Activated CD8-positive, alpha-beta T cell treated with anti-CD3 and anti-CD28 coated beads, Interleukin-2, amount 10 ng/mL, durations not matched to agents 7 days and 5 days (primary cell): ENCODE measurements at regions not wholly inside any gene's neighbourhood (a gene's known extent, or its start where the extent isn't known, plus 50 kb on each side); places are given as distances from the start of the nearest gene placed in this dataset.
A peak's percentile ranks its signal among the peaks of the same experiment; 100 is the strongest.

Experiments used
- ATAC-seq: fragments of 150-1000 bp; cut with Tn5 transposase; one replicate; pipeline ENCODE4 v1.10.0; 2021; ENCODE audit warnings: moderate library complexity
- CTCF ChIA-PET: fragments of 350-600 bp; sonication (Branson Sonifier 250); formaldehyde crosslinking; loops from one replicate; lab custom pipeline; 2021; ENCODE audit warnings: antibody characterized with exemption; lab: Charles Lee
- POLR2A ChIA-PET: fragments of 350-600 bp; sonication (Branson Sonifier 250); formaldehyde crosslinking; loops from one replicate; lab custom pipeline; 2021; ENCODE audit warnings: antibody characterized with exemption; lab: Charles Lee
- DNase-seq: peaks from one replicate; pipeline ENCODE4 v3.0.0-alpha.2; 2020
- H3K27ac Mint-ChIP-seq: one replicate; pipeline ENCODE4 v1.8.0; 2021; ENCODE audit warnings: mild to moderate bottlenecking, mixed read lengths
- H3K27me3 Mint-ChIP-seq: one replicate; pipeline ENCODE4 v1.8.0; 2021; ENCODE audit warnings: low read depth, mixed read lengths
- H3K36me3 Mint-ChIP-seq: one replicate; pipeline ENCODE4 v1.8.0; 2021; ENCODE audit warnings: low read depth, mixed read lengths
- H3K4me1 Mint-ChIP-seq: one replicate; pipeline ENCODE4 v1.8.0; 2021; ENCODE audit warnings: low read depth, mixed read lengths
- H3K4me3 Mint-ChIP-seq: one replicate; pipeline ENCODE4 v1.8.0; 2021; ENCODE audit warnings: mild to moderate bottlenecking, mixed read lengths
- H3K9me3 Mint-ChIP-seq: one replicate; pipeline ENCODE4 v1.8.0; 2022; ENCODE audit warnings: mixed read lengths; ENCODE audit not compliant: insufficient read depth

GRCh38 chr13:50306156-50306555 is 290.9 kb downstream of the KCNRG start:
- H3K27me3 Mint-ChIP-seq: peaks cover 15% of the 10 kb centered on the region
- H3K4me3 Mint-ChIP-seq: no peak overlapping the region
- H3K36me3 Mint-ChIP-seq: no peaks in the 10 kb centered on the region
- no peak overlapping the region for H3K27ac Mint-ChIP-seq
- H3K9me3 Mint-ChIP-seq: no peaks in the 10 kb centered on the region
- peaks cover 14% of the 10 kb centered on the region for H3K4me1 Mint-ChIP-seq
- DNase-seq (no peak), ATAC-seq (no peak)
- ChIA-PET CTCF (no interaction called here), POLR2A (no interaction called here)

- ATAC-seq: no peak
- no peaks in the 10 kb centered on the region for H3K9me3 Mint-ChIP-seq
- no peaks in the 10 kb centered on the region for H3K36me3 Mint-ChIP-seq
- ChIA-PET POLR2A (no interaction called here), CTCF (no interaction called here)
- H3K4me1 Mint-ChIP-seq: peaks cover 14% of the 10 kb centered on the region
- H3K27ac Mint-ChIP-seq: no peak overlapping the region
- H3K4me3 Mint-ChIP-seq: no peak overlapping the region
- H3K27me3 Mint-ChIP-seq: peaks cover 9% of the 10 kb centered on the region
- DNase-seq: no peak
These were observed 294.1 kb downstream of the KCNRG start for GRCh38 chr13:50309318-50309717.

GRCh38 chr13:50309882-50310594 is 294.8 kb downstream of the KCNRG start:
- Mint-ChIP-seq H3K36me3 (no peaks in the 10 kb centered on the region), H3K4me3 (no peak overlapping the region), H3K4me1 (peaks cover 14% of the 10 kb centered on the region), H3K27ac (no peak overlapping the region), H3K9me3 (no peaks in the 10 kb centered on the region), H3K27me3 (peaks cover 6% of the 10 kb centered on the region)
- DNase-seq (no peak), ATAC-seq (peak; percentile 49)
- ChIA-PET CTCF (interaction anchor here (0.8 to 1.5 kb wide), 2 partner anchors 133 to 815 kb away, joined by 3 read pairs; no protein-coding TSS in a partner anchor), POLR2A (no interaction called here)

DNA sequence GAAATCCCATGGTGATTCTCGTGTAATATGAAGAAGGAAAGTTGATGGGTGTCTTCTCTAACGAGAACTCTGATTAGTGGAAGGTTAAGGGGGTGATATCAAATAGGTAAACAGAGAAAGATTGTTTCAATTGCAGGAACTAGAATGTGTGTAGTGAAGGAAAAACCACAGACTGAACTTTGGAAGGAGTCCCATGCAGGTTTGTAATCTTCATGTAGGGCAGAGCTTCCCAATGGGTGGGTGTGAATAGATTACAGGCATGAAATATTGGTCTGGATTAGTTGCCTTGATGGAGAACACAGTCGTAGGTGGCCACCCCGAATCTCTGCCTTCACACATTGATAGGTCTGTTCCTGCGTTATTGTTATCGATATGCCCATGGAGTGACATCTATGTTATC is 295.5 kb downstream of the KCNRG start:
- Mint-ChIP-seq H3K27me3 (peaks cover 5% of the 10 kb centered on the region), H3K4me3 (no peak overlapping the region), H3K27ac (no peak overlapping the region), H3K4me1 (peaks cover 14% of the 10 kb centered on the region), H3K36me3 (no peaks in the 10 kb centered on the region), H3K9me3 (no peaks in the 10 kb centered on the region)
- ATAC-seq (no peak), DNase-seq (no peak)
- CTCF ChIA-PET: interaction anchor here (0.8 to 1.5 kb wide), 3 partner anchors 12 to 814 kb away, joined by 3 read pairs; no protein-coding TSS in a partner anchor
- POLR2A ChIA-PET: no interaction called here

DNA sequence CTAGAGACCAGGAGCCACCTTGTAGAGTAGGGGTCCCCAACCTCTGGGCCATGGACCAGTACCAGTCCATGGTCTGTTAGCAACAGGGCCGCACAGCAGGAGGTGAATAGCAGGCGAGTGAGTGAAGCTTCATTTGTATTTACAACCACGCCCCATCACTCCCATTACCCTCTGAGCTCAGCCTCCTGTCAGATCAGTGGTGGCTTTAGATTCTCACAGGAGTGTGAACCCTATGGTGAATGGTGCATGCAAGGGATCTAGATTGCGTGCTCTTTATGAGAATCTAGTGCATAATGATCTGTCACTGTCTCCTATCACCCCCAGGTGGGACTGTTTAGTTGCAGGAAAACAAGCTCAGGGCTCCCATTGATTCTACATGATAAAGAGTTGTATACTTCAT is 303.6 kb downstream of the KCNRG start:
- H3K27me3 Mint-ChIP-seq: peaks cover 5% of the 10 kb centered on the region
- ChIA-PET POLR2A (no interaction called here), CTCF (interaction anchor here (1.0 to 2.3 kb wide), 2 partner anchors 593 to 751 kb away, joined by 3 to 9 read pairs; no protein-coding TSS in a partner anchor)
- no peaks in the 10 kb centered on the region for H3K36me3 Mint-ChIP-seq
- no peak overlapping the region for H3K4me3 Mint-ChIP-seq
- ATAC-seq: no peak
- H3K4me1 Mint-ChIP-seq: peaks cover 17% of the 10 kb centered on the region
- H3K9me3 Mint-ChIP-seq: no peaks in the 10 kb centered on the region
- no peak overlapping the region for H3K27ac Mint-ChIP-seq
- no peak for DNase-seq

DNA sequence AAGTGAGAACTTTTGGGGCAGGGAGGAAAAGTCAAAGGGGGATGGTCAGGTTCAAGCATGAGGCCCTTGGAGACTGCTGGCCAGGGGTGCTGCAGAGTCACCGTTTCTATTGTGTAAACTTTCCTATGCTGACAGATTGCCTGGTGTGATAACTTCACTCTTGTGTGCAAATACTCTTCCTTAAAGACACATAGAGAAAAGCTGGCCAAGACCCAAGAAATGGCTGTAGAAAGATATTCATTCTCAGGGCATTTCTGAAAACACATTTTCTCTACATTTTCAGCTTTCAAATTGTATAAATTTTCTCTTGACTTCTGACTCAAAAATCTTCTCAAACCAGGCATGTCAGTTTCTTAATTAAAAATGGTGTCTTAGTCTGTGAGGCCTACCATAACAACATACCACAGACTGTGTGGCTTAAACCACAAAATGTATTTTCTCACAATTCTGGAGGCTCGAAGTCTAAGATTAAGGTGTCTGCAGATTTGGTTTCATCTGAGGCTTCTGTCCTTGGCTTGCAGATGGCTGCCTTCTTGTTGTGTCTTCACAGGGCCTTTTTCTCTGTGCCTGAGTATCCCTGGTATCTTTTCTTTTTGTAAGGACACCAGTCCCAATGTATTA is 304.5 kb downstream of the KCNRG start:
- Mint-ChIP-seq H3K36me3 (no peaks in the 10 kb centered on the region), H3K4me3 (no peak overlapping the region), H3K27ac (peak overlapping the region; percentile 7), H3K9me3 (no peaks in the 10 kb centered on the region), H3K4me1 (peaks cover 17% of the 10 kb centered on the region), H3K27me3 (peaks cover 8% of the 10 kb centered on the region)
- CTCF ChIA-PET: interaction anchor here (1.0 to 2.3 kb wide), 3 partner anchors 18 to 750 kb away, joined by 3 to 9 read pairs (median 3); no protein-coding TSS in a partner anchor
- no peak for DNase-seq
- ATAC-seq: peak; percentile 36
- POLR2A ChIA-PET: no interaction called here

- Mint-ChIP-seq H3K27ac (peak overlapping the region; percentile 7), H3K4me1 (peaks cover 17% of the 10 kb centered on the region), H3K4me3 (no peak overlapping the region), H3K9me3 (no peaks in the 10 kb centered on the region), H3K27me3 (peaks cover 8% of the 10 kb centered on the region), H3K36me3 (no peaks in the 10 kb centered on the region)
- ATAC-seq: no peak
- POLR2A ChIA-PET: no interaction called here
- no peak for DNase-seq
- CTCF ChIA-PET: interaction anchor here (1.1 to 2.3 kb wide), 3 partner anchors 17 to 592 kb away, joined by 3 to 9 read pairs (median 3); no protein-coding TSS in a partner anchor
These were observed 305.1 kb downstream of the KCNRG start for GRCh38 chr13:50320271-50320862.

DNA sequence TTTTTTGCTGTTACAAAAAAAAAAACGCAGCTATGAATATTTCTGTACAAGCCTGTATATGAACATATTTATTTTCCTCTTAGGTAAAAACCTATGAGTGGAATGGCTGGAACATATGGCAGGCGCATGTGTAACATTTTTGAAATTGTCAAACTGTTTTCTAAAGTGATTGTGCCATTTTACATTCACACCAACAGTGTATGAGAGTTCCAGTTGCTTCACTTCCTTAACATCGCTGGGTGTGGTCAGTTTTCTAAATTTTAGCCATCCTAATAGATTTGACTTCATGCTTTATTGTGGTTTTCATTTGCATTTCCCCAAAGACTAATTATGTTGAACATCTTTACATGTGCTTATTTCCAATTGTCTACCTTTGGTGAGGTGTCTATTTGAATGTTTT is 306.8 kb downstream of the KCNRG start:
- H3K9me3 Mint-ChIP-seq: no peaks in the 10 kb centered on the region
- DNase-seq: no peak
- H3K36me3 Mint-ChIP-seq: no peaks in the 10 kb centered on the region
- ChIA-PET CTCF (no interaction called here), POLR2A (no interaction called here)
- ATAC-seq: no peak
- H3K27ac Mint-ChIP-seq: no peak overlapping the region
- H3K27me3 Mint-ChIP-seq: peaks cover 12% of the 10 kb centered on the region
- H3K4me3 Mint-ChIP-seq: no peak overlapping the region
- H3K4me1 Mint-ChIP-seq: peaks cover 17% of the 10 kb centered on the region

DNA sequence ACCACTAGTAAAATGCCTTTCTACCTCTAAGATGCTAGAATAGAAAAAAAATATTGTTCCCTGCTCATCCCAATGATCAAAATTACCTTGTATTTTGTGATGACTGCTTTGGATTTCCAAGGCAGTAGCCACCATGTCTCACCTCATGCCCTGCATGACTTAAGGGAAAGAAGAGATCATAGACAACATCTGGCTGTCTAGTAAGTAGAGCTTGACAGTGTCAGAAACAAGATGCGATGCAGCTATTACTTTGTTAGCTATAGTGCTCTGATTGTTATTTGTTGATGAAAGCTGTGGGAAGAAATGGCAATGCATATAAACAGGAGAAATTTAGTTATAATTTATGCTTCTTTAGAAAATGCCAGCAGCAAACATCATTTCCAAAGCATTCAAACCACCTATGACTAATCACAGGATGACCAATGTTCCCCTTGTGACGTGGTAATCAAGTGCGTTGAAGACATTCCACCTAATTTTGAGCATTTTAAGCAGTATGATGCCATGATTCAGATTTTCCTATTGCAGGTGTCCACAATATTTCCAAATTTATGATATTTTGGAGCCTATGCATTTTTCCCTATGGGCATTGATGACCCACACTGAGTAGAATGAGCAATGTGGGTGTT is 308.3 kb downstream of the KCNRG start:
- ATAC-seq (no peak), DNase-seq (no peak)
- Mint-ChIP-seq H3K27ac (no peak overlapping the region), H3K4me1 (peaks cover 17% of the 10 kb centered on the region), H3K9me3 (no peaks in the 10 kb centered on the region), H3K4me3 (no peak overlapping the region), H3K27me3 (peaks cover 17% of the 10 kb centered on the region), H3K36me3 (no peaks in the 10 kb centered on the region)
- ChIA-PET POLR2A (no interaction called here), CTCF (interaction anchor here (1.7 kb wide), 1 partner anchor 134 kb away, joined by 5 read pairs; no protein-coding TSS in a partner anchor)

DNA sequence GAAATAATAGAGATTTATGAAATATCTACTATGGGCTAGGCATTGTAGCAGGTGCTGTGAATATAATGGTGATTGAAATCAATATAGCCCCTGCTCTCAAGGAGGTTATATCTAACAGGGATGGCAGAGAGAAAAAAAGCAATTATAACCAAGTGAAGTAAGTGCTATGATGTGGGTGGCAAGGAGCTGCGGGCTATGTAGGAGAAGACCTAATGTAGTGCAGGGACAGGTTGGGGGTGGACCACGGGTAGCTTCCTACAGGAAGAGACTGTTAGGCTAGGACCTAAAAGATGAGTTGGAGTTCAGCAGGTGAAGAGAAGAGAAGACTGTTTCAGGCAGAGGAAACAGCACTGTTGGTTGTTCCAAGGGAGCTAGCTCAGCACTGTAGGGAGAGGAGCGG is 311.0 kb downstream of the KCNRG start:
- DNase-seq: no peak
- Mint-ChIP-seq H3K27ac (no peak overlapping the region), H3K9me3 (no peaks in the 10 kb centered on the region), H3K27me3 (peaks cover 24% of the 10 kb centered on the region), H3K4me1 (no peaks in the 10 kb centered on the region), H3K4me3 (no peak overlapping the region), H3K36me3 (no peaks in the 10 kb centered on the region)
- ATAC-seq: no peak
- ChIA-PET CTCF (no interaction called here), POLR2A (interaction anchor here (0.6 kb wide), 1 partner anchor 31 kb away, joined by 3 read pairs; no protein-coding TSS in a partner anchor)

DNA sequence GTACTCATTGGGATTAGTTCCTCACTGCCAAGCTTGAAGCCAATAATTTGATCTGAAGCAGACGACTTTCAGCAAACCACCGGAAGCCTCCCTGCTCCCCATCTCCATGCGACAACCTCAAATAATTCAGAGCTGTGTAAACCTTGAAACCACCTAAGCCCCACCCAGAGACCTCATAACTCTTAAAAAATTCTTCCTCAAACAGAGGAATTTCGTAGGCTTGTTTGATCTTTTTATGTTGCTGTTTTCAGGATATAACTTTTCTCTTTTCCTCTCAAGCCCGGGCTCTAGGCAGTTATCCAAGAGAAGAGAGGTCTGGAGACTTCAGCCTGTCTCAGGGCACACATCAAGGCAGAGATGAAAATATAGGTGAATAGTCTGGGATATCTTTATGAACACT is 311.6 kb downstream of the KCNRG start:
- CTCF ChIA-PET: no interaction called here
- Mint-ChIP-seq H3K27me3 (peaks cover 24% of the 10 kb centered on the region), H3K27ac (no peak overlapping the region), H3K4me3 (no peak overlapping the region), H3K36me3 (no peaks in the 10 kb centered on the region), H3K4me1 (no peaks in the 10 kb centered on the region), H3K9me3 (no peaks in the 10 kb centered on the region)
- ATAC-seq (no peak), DNase-seq (no peak)
- POLR2A ChIA-PET: no interaction called here
